ENCODE measurements at regions not wholly inside any gene's neighbourhood (a gene's known extent, or its start where the extent isn't known, plus 50 kb on each side); places are given as distances from the start of the nearest gene placed in this dataset.
"Not testable (repeated sequence)": the region's sequence is repeated elsewhere in the genome, so short reads cannot be mapped to it uniquely, and the experiment has no call there.

DNA sequence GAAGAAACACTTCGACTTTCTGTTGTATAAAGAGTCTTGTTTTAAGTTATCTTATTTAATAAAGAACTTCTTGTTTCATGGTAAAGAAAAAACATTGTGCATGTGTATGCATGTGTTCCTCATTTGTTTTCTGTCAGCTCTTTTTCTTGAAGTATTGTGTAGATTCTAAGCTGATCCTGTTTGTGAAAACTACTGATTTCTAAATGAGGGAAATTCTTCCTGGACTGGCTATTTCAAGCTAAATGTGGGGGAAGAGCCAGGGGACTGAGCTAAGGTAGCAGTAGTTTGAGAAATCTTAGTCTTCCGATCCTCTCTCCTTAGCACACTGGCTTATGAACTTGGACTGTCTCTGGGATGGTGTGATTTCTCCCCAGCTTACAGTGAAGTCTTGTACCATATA, 56.4 kb upstream of the RBMS1 start:
- DNase-seq: no peak

GRCh38 chr2:160551259-160551658, 57.7 kb upstream of the RBMS1 start:
- DNase-seq: no peak

GRCh38 chr2:160555420-160556071, 61.9 kb upstream of the RBMS1 start:
- no peak for DNase-seq

GRCh38 chr2:160557903-160558302, 64.3 kb upstream of the RBMS1 start:
- DNase-seq: no peak

DNA sequence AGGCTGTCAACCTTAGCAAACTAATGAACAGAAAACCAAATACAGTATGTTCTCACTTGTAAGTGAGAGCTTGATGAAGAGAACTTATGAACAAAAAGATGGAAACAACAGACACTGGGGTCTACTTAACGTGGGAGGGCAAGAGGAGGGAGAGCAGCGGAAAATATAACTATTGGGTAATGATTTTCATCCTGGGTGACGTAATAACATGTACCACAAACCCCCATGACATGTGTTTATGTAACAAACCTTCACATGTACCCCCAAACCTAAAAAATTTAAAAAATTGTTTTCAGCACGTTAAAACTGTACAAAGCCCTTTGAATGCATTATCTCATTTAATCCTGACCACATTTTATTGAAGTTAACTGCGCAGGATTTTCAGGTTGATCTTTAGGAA, 64.9 kb upstream of the RBMS1 start:
- no peak for DNase-seq

GRCh38 chr2:160561551-160562295, 68.1 kb upstream of the RBMS1 start:
- DNase-seq: no peak

DNA sequence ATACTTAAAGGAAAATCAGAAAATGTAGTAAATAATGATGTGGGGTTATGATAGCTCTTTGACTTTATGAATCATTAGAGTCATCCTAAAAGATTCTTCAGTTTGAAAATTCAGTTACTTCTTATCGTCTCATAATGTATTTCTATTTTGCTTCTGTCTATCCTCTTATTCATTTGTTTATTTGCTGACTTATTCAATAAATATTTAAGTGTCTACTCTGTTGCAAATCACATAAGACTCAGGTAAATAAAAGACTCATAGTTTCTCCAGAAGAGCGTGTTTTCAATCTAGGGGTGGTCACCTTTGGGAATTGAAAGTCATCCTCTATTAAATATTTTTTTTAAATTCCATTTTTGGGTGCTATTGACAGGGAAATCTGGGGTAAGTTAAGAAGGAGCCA, 69.1 kb upstream of the RBMS1 start:
- DNase-seq: no peak

- DNase-seq: no peak
These were observed 71.0 kb upstream of the RBMS1 start for GRCh38 chr2:160564591-160564990.

DNA sequence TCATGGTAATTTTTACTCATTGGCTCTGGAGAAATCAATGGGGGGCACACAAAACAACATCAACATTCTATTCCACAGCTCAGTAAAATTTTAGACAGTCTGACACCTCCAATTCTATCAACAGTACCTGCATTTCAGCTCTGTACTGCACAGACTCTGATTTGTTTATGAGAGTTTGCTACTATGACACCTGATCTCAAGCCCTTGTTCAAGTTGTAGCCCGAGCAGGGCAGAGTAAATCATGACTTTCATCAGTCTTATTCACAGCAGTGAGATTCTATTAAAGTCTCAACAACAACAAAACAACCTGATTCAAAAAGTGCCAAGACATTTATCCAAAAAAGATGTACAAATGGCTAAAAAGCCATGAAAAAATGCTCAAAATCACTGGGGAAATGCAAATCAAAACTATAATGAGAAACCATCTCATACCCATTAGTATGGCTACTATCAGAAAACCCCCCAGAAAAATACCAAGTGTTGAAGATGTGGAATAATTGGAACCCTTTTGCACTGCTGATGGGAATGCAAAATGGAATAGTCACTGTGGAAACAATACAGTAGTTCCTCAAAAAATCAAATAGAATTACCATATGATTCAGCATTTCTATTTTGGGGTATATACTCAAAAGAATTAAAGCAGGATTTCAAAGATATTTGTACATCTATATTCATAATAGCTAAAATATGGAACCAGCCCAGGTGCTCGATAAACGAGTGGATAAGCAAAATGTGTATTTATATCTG, 71.7 kb upstream of the RBMS1 start:
- no peak for DNase-seq

- DNase-seq: no peak
These were observed 73.1 kb upstream of the RBMS1 start for GRCh38 chr2:160566717-160567116.

GRCh38 chr2:160568856-160569255, 75.2 kb upstream of the RBMS1 start:
- no peak for DNase-seq

- DNase-seq: no peak
These were observed 76.8 kb upstream of the RBMS1 start for GRCh38 chr2:160570376-160570775.

- DNase-seq: no peak
These were observed 81.0 kb upstream of the RBMS1 start for GRCh38 chr2:160574468-160575140.

GRCh38 chr2:160575368-160575767, 81.8 kb upstream of the RBMS1 start:
- no peak for DNase-seq

DNA sequence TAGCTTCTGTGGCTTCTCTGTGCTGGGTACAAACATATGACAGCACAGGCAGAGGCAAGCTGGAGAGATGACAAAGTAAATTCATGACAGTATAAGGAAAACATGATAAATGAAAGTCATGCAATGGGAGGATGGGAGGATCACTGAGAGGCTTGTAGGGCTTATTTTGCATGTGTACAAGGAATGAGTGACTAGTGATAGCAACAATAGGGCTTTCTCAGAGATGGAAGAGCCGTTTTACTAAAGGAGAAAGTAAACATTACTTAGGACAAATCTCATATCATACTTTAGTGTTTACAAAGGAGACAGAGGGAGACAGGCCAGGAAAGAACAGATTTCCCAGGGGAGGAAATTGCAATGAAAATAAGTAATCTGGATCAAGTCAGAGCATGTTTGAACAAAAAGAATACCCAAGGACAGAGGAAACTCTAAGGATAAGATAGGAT, 82.5 kb upstream of the RBMS1 start:
- no peak for DNase-seq

- not testable (repeated sequence) for DNase-seq
These were observed 83.5 kb upstream of the RBMS1 start for GRCh38 chr2:160577081-160577480.

- no peak for DNase-seq
These were observed 87.4 kb upstream of the RBMS1 start for GRCh38 chr2:160581035-160581434.

GRCh38 chr2:160581448-160581847, 87.8 kb upstream of the RBMS1 start:
- no peak for DNase-seq

GRCh38 chr2:160582081-160582480, 88.5 kb upstream of the RBMS1 start:
- DNase-seq: no peak

- DNase-seq: no peak
These were observed 89.0 kb upstream of the RBMS1 start for GRCh38 chr2:160582490-160583145.

DNA sequence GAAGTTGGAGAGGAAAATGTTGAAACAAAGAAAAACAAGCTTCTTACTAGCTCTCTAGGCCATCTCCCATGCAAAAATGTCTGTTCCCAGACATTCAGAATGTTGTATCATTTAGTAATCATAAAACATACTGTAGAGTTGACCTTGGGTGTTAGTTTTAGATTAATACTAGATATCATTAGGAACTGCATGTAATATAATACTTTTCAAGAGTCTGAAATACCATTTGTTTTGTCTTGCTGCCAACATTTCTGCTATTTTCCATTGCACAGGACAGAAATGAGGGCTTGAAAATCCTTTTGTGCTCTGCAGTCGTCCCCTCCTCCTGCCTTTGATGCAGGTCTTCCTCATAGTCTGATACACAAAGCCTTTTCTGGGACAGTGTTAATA, 89.5 kb upstream of the RBMS1 start:
- no peak for DNase-seq

DNA sequence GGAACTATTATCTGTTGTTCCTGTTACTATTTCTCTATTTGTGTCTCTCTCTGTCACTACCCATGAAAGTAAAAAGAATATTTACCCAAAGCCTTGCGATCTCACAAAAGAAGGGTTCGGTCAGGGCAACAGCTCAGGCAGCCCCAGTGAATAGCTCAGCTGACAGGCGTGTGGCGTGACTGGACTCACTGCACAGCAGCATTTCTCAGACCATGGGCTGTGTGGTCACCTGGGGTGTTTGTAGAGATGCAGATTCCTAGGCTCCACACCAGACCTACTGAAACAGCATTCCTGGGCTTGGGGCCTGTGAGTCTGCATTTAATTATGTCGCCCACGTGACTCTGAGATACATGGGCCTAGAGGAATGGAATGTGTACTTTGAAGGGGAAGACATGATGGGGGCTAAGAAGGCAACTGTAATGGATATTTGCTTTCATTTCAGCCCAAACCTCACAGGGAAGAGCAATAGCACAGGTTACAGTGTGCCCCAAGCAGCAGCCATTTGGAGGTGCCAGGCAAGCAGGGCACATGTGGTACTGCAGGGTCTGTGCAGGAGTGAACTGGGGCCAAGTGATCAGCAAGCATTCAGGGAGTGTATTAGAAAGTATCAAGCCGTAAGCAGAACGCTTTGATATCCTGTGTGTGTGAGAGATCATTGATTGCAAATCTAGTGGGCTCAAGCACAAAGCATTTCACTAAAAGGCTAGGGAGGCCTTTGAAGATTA, 90.4 kb upstream of the RBMS1 start:
- no peak for DNase-seq

Measured in activated CD4-positive, alpha-beta T cell treated with anti-CD3 and anti-CD28 coated beads, Interleukin-2, amount 50 U/mL, for 4 hours (primary cell).